K562 (cell line): ENCODE measurements at regions not wholly inside any gene's neighbourhood (a gene's known extent, or its start where the extent isn't known, plus 50 kb on each side); places are given as distances from the start of the nearest gene placed in this dataset.

Experiments
- ATAC-seq: fragments of 200-7000 bp; cut with Tn5 transposase; 3 replicates; pipeline ENCODE4 v1.9.1; 2020; ENCODE audit warnings: moderate library complexity
- BruUV-seq: library from RNA; stranded (reverse); fragments of 400-500 nt; replicated peaks from 2 replicates; lab custom pipeline; 2021; lab: Mats Ljungman, UMichigan
- CTCF ChIA-PET: fragments of 300-600 bp; formaldehyde crosslinking; extraction: SDS; loops from one replicate; lab custom pipeline; 2021; ENCODE audit warnings: low intra/inter-chr PET ratio; lab: Yijun Ruan, JAX
- POLR2A ChIA-PET: fragments of 300-600, 350-650 bp; sonication (Branson Sonifier 250); formaldehyde crosslinking; extraction: SDS; loops from one replicate; lab custom pipeline; 2021; ENCODE audit warnings: antibody characterized with exemption, inconsistent platforms; lab: Yijun Ruan, JAX
- DNase-seq, 4 experiments: peaks; one replicate each; pipeline versions ENCODE4 v3.0.0 to v3.0.0-alpha.2; 2011 to 2018; ENCODE audit warnings: low spot score in 3 of 4, mixed read lengths in 3 of 4; ENCODE audit errors: extremely low read depth in 1 of 4
- FAIRE-seq: peaks from 2 replicates; lab custom pipeline; 2011; peaks lifted over from hg19 to GRCh38; lab: Jason Lieb, UNC
- H2AFZ ChIP-seq: 2 replicates; pipeline ENCODE4 v1.6.0; 2011; ENCODE audit warnings: low read depth, low read length, control low read depth, inconsistent platforms
- H3K27ac ChIP-seq: fragments of 200-600 bp; 3 replicates; pipeline ENCODE4 v1.8.0; 2011; ENCODE audit warnings: low read depth, mild to moderate bottlenecking, control low read depth, inconsistent platforms, low read length, moderate library complexity, mixed read lengths; ENCODE audit errors: extremely low read depth
- H3K27me3 ChIP-seq, 2 experiments: fragments of 300-600 bp in 1 of 2; 2 replicates in 1 of 2; 3 replicates in 1 of 2; pipeline versions ENCODE4 v1.6.0 to v1.8.0; 2011; ENCODE audit warnings: inconsistent platforms in 2 of 2, low read length in 2 of 2, mild to moderate bottlenecking in 1 of 2, mixed read lengths in 1 of 2, moderate library complexity in 1 of 2; ENCODE audit not compliant: control insufficient read depth in 2 of 2, insufficient read depth in 2 of 2
- H3K36me3 ChIP-seq: fragments of 300-600 bp; 3 replicates; pipeline ENCODE4 v1.8.0; 2011; ENCODE audit warnings: mild to moderate bottlenecking, low read length, inconsistent platforms; ENCODE audit not compliant: control insufficient read depth, insufficient read depth
- H3K4me1 ChIP-seq, 2 experiments: fragments of 200-600 bp in 1 of 2; replicated peaks in 1 of 2; 2 replicates in 1 of 2; 3 replicates in 1 of 2; pipeline versions ENCODE4 v1.5.1 to v1.8.0; 2011; ENCODE audit warnings: inconsistent platforms in 2 of 2, low read length in 2 of 2, mild to moderate bottlenecking in 1 of 2, mixed read lengths in 1 of 2, moderate library complexity in 1 of 2; ENCODE audit not compliant: control insufficient read depth in 2 of 2, insufficient read depth in 2 of 2
- H3K4me2 ChIP-seq: 2 replicates; pipeline ENCODE4 v1.6.1; 2011; ENCODE audit warnings: low read length, control low read depth, inconsistent platforms, mixed read lengths; ENCODE audit not compliant: insufficient read depth
- H3K4me3 ChIP-seq: fragments of 200-600 bp; sonication (generic), shearing (Covaris generic); 2 replicates; pipeline ENCODE4 v1.5.1; 2016; ENCODE audit warnings: control low read depth, inconsistent platforms
- H3K79me2 ChIP-seq: fragments of 200-600 bp; 3 replicates; pipeline ENCODE4 v1.8.0; 2011; ENCODE audit warnings: low read length, inconsistent platforms; ENCODE audit not compliant: control insufficient read depth, insufficient read depth
- H3K9ac ChIP-seq, 2 experiments: 2 replicates each; pipeline versions ENCODE4 v1.6.0 to v1.6.1; 2011; ENCODE audit warnings: low read depth in 2 of 2, low read length in 2 of 2, control low read depth in 1 of 2, inconsistent platforms in 1 of 2, mild to moderate bottlenecking in 1 of 2, mixed read lengths in 1 of 2; ENCODE audit not compliant: insufficient read depth in 1 of 2
- H3K9me1 ChIP-seq: one replicate; pipeline ENCODE4 v1.6.0; 2011; ENCODE audit warnings: inconsistent platforms, mild to moderate bottlenecking, low read length, moderate library complexity; ENCODE audit not compliant: control insufficient read depth, insufficient read depth
- H3K9me3 ChIP-seq: replicated peaks from 2 replicates; pipeline ENCODE4 v1.5.1; 2011; ENCODE audit warnings: low read depth, low read length, inconsistent platforms; ENCODE audit not compliant: control insufficient read depth, insufficient read depth
- H4K20me1 ChIP-seq: replicated peaks from 2 replicates; pipeline ENCODE4 v1.6.1; 2011; ENCODE audit warnings: low read length, inconsistent platforms, mixed read lengths; ENCODE audit not compliant: control insufficient read depth, insufficient read depth
- CAMTA2 ChIP-seq: fragments of 250-450 bp; sonication (Bioruptor Pico); conservative IDR thresholded peaks from 2 replicates; pipeline ENCODE4 v1.5.1; 2022
- E2F5 ChIP-seq: sonication (generic); formaldehyde crosslinking; IDR thresholded peaks from 2 replicates; pipeline ENCODE4 v1.8.0; 2022; ENCODE audit warnings: mild to moderate bottlenecking, missing genetic modification reagents
- FOXK1 ChIP-seq: sonication (generic); formaldehyde crosslinking; IDR thresholded peaks from 2 replicates; pipeline ENCODE4 v1.8.0; 2022; ENCODE audit warnings: missing genetic modification reagents, mild to moderate bottlenecking, borderline replicate concordance
- FOXK2 ChIP-seq, 2 experiments: fragments of 450-650 bp; IDR thresholded peaks in 1 of 2; conservative IDR thresholded peaks in 1 of 2; 2 replicates each; pipeline ENCODE4 v1.6.1; 2016; ENCODE audit warnings: low read depth in 2 of 2, mild to moderate bottlenecking in 1 of 2
- HBP1 ChIP-seq: fragments of 450-650 bp; formaldehyde crosslinking; IDR thresholded peaks from 2 replicates; pipeline ENCODE4 v1.4.0; 2022; ENCODE audit warnings: missing genetic modification characterization
- NR2C1 ChIP-seq, 2 experiments: fragments of 450-650 bp; IDR thresholded peaks; 2 replicates each; pipeline ENCODE4 v1.6.1; 2017; ENCODE audit warnings: mild to moderate bottlenecking in 2 of 2, antibody characterized with exemption in 1 of 2, inconsistent platforms in 1 of 2, missing compliant biosample characterization in 1 of 2, missing genetic modification characterization in 1 of 2
- OTX1 ChIP-seq: fragments of 450-650 bp; formaldehyde crosslinking; IDR thresholded peaks from 2 replicates; pipeline ENCODE4 v1.4.0; 2022; ENCODE audit warnings: mild to moderate bottlenecking
- PHTF2 ChIP-seq: fragments of 250-450 bp; sonication (Bioruptor Pico); IDR thresholded peaks from 2 replicates; pipeline ENCODE4 v1.5.0; 2021; ENCODE audit warnings: mild to moderate bottlenecking
- RREB1 ChIP-seq: fragments of 250-450 bp; sonication (Bioruptor Pico); IDR thresholded peaks from 2 replicates; pipeline ENCODE4 v1.4.0; 2020
- SNIP1 ChIP-seq: fragments of 450-650 bp; IDR thresholded peaks from 2 replicates; pipeline ENCODE4 v1.7.1; 2017; ENCODE audit warnings: low read depth, mild to moderate bottlenecking
- STAT5B ChIP-seq: fragments of 250-450 bp; sonication (Bioruptor Pico); IDR thresholded peaks from 2 replicates; pipeline ENCODE4 v1.8.0; 2021; ENCODE audit warnings: mild to moderate bottlenecking, inconsistent platforms
- ZFPM2 ChIP-seq: fragments of 250-450 bp; sonication (Bioruptor Pico); IDR thresholded peaks from 2 replicates; pipeline ENCODE4 v1.5.1; 2022; ENCODE audit warnings: mild to moderate bottlenecking
- ZNF146 ChIP-seq: IDR thresholded peaks from one replicate; pipeline ENCODE4 v1.6.1; 2018; ENCODE audit warnings: missing compliant biosample characterization; ENCODE audit not compliant: unreplicated experiment
- ZNF561 ChIP-seq: fragments of 450-650 bp; formaldehyde crosslinking; conservative IDR thresholded peaks from 2 replicates; pipeline ENCODE4 v1.4.0; 2020; ENCODE audit warnings: mild to moderate bottlenecking, moderate library complexity
- ZNF699 ChIP-seq: fragments of 250-450 bp; sonication (Bioruptor Pico); IDR thresholded peaks from 2 replicates; pipeline ENCODE4 v1.8.0; 2021; ENCODE audit warnings: mild to moderate bottlenecking, moderate library complexity; ENCODE audit not compliant: insufficient replicate concordance
- in situ Hi-C: fragments of 300-500 bp; cut with MboI; formaldehyde crosslinking; loops from 4 replicates; pipeline ENCODE4 v1.15.0; 2018; ENCODE audit warnings: inconsistent platforms, mixed read lengths
- intact Hi-C: fragments of 100-400 bp; cut with micrococcal nuclease; formaldehyde crosslinking; loops from 2 replicates; pipeline ENCODE4 v1.14.2; 2022

- no peak for TF ChIP-seq FOXK2 (conservative IDR thresholded peaks at IDR 0.05 in 1 of 2, IDR thresholded peaks at IDR 0.05 in 1 of 2; ENCODE audit: low read depth in 2 of 2)
- TF ChIP-seq OTX1 (CRISPR knock-in tag): no peak
- no peak for TF ChIP-seq ZNF561 (CRISPR knock-in tag)
- TF ChIP-seq FOXK1 (CRISPR knock-in tag): no peak
- TF ChIP-seq STAT5B (CRISPR knock-in tag): no peak
- no peak for TF ChIP-seq PHTF2 (CRISPR knock-in tag)
- TF ChIP-seq ZNF146 (CRISPR knock-in tag): no peak
- TF ChIP-seq CAMTA2 (CRISPR knock-in tag): no peak
- no peak for TF ChIP-seq ZNF699 (CRISPR knock-in tag)
Measured at GRCh38 chr6:152836523-152836922, 85.9 kb downstream of the VIP start (continued).

- Histone ChIP-seq H4K20me1 (no peaks in the 10 kb centered on the region), H3K9me1 (no peaks in the 10 kb centered on the region), H3K27me3 (no peaks in the 10 kb centered on the region), H3K79me2 (peaks cover 15% of the 10 kb centered on the region; the same call in 2 of the 3 replicates), H3K4me3 (no peak overlapping the region), H3K9ac (no peak overlapping the region), H3K36me3 (no peaks in the 10 kb centered on the region; the same call in 1 of the 3 replicates), H3K27ac (no peak overlapping the region), H3K4me1 (no peaks in the 10 kb centered on the region), H2AFZ (no peak overlapping the region), H3K9me3 (peaks cover 5% of the 10 kb centered on the region; the same call in 1 of the 2 replicates), H3K4me2 (no peak overlapping the region)
- no peak for ATAC-seq
- DNase-seq: no peak
- CTCF ChIA-PET: no interaction called here
- FAIRE-seq: no peak
- intact Hi-C loops: no loop called here
- BruUV-seq: no TSS peak
- POLR2A ChIA-PET: no interaction called here
- in situ Hi-C loops: no loop called here
- no peak for TF ChIP-seq NR2C1 (IDR thresholded peaks at IDR 0.05)
- TF ChIP-seq NR2C1 (tag; IDR thresholded peaks at IDR 0.05): no peak
- TF ChIP-seq HBP1: no peak
- TF ChIP-seq SNIP1: no peak
- no peak for TF ChIP-seq ZFPM2
- TF ChIP-seq RREB1 (CRISPR knock-in tag): no peak
- no peak for TF ChIP-seq E2F5 (CRISPR knock-in tag)
Measured at GRCh38 chr6:152845421-152845820, 94.8 kb downstream of the VIP start.
